Neural cell (in vitro differentiated cells): ENCODE measurements at regions not wholly inside any gene's neighbourhood (a gene's known extent, or its start where the extent isn't known, plus 50 kb on each side); places are given as distances from the start of the nearest gene placed in this dataset.

Source experiments
- CTCF ChIP-seq: fragments of 450-650 bp; IDR thresholded peaks from 2 replicates; pipeline ENCODE4 v1.5.1; 2014; ENCODE audit warnings: antibody characterized with exemption, mild to moderate bottlenecking, moderate library complexity; ENCODE audit not compliant: poor library complexity, severe bottlenecking
- EP300 ChIP-seq: fragments of 450-650 bp; conservative IDR thresholded peaks from 2 replicates; pipeline ENCODE4 v1.6.1; 2014; ENCODE audit warnings: antibody characterized with exemption, mild to moderate bottlenecking, moderate library complexity; ENCODE audit not compliant: poor library complexity, severe bottlenecking
- MXI1 ChIP-seq: fragments of 450-650 bp; conservative IDR thresholded peaks from 2 replicates; pipeline ENCODE4 v1.6.1; 2014; ENCODE audit warnings: antibody characterized with exemption, mild to moderate bottlenecking; ENCODE audit not compliant: poor library complexity, severe bottlenecking
- POLR2AphosphoS5 ChIP-seq: IDR thresholded peaks from 2 replicates; pipeline ENCODE4 v1.6.1; 2012
- RAD21 ChIP-seq: fragments of 450-650 bp; conservative IDR thresholded peaks from 2 replicates; pipeline ENCODE4 v1.6.1; 2014; ENCODE audit warnings: antibody characterized with exemption, mild to moderate bottlenecking, moderate library complexity
- SMC3 ChIP-seq: fragments of 450-650 bp; conservative IDR thresholded peaks from 2 replicates; pipeline ENCODE4 v1.6.1; 2014; ENCODE audit warnings: antibody characterized with exemption, mild to moderate bottlenecking, moderate library complexity; ENCODE audit not compliant: poor library complexity
- TAF1 ChIP-seq: IDR thresholded peaks from 2 replicates; pipeline ENCODE4 v1.6.1; 2012; ENCODE audit warnings: low read depth
- TF ChIP-seq, protein P1 (sequence below): IDR thresholded peaks from 2 replicates; pipeline ENCODE4 v1.6.1; 2012; ENCODE audit warnings: borderline replicate concordance

DNA sequence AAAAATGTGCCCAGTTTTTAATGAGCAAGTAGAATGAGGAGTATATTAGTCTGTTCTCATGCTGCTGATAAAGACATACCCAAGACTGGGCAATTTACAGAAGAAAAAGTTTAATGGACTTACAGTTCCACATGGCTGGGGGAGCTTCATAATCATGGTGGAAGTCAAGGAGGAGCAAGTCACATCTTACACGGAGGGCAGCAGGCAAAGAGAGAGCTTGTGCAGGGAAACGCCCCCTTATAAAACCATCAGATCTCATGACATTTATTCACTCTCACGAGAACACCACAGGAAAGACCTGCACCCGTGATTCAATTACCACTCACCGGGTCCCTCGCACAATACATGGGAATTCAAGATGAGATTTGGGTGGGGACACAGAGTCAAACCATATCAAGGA lies 111.7 kb upstream of the CNTN6 start:
- TF ChIP-seq CTCF, result no peak
- no peak for TF ChIP-seq MXI1
- TF ChIP-seq SMC3, result no peak
- TF ChIP-seq, protein P1, sequence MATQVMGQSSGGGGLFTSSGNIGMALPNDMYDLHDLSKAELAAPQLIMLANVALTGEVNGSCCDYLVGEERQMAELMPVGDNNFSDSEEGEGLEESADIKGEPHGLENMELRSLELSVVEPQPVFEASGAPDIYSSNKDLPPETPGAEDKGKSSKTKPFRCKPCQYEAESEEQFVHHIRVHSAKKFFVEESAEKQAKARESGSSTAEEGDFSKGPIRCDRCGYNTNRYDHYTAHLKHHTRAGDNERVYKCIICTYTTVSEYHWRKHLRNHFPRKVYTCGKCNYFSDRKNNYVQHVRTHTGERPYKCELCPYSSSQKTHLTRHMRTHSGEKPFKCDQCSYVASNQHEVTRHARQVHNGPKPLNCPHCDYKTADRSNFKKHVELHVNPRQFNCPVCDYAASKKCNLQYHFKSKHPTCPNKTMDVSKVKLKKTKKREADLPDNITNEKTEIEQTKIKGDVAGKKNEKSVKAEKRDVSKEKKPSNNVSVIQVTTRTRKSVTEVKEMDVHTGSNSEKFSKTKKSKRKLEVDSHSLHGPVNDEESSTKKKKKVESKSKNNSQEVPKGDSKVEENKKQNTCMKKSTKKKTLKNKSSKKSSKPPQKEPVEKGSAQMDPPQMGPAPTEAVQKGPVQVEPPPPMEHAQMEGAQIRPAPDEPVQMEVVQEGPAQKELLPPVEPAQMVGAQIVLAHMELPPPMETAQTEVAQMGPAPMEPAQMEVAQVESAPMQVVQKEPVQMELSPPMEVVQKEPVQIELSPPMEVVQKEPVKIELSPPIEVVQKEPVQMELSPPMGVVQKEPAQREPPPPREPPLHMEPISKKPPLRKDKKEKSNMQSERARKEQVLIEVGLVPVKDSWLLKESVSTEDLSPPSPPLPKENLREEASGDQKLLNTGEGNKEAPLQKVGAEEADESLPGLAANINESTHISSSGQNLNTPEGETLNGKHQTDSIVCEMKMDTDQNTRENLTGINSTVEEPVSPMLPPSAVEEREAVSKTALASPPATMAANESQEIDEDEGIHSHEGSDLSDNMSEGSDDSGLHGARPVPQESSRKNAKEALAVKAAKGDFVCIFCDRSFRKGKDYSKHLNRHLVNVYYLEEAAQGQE, result no peak
- TF ChIP-seq EP300, result no peak
- no peak for TF ChIP-seq POLR2AphosphoS5
- TF ChIP-seq TAF1, result no peak
- TF ChIP-seq RAD21, result no peak
